H9 (cell line): ENCODE measurements at regions not wholly inside any gene's neighbourhood (a gene's known extent, or its start where the extent isn't known, plus 50 kb on each side); places are given as distances from the start of the nearest gene placed in this dataset.

ENCODE experiments used
- DNase-seq: peaks from one replicate; pipeline ENCODE4 v3.0.0-alpha.2; 2017
- H2AFZ ChIP-seq: one replicate; pipeline ENCODE4 v1.6.1; 2013; ENCODE audit warnings: mild to moderate bottlenecking, low read length, control low read depth, moderate library complexity
- H2AK5ac ChIP-seq: 2 replicates; pipeline ENCODE4 v1.6.1; 2013; ENCODE audit warnings: low read length, control low read depth, mixed read lengths; ENCODE audit not compliant: insufficient read length
- H2BK120ac ChIP-seq: one replicate; pipeline ENCODE4 v1.6.1; 2013; ENCODE audit warnings: low read depth, mild to moderate bottlenecking, low read length, control low read depth, inconsistent platforms; ENCODE audit not compliant: poor library complexity, severe bottlenecking
- H2BK12ac ChIP-seq: 2 replicates; pipeline ENCODE4 v1.6.1; 2013; ENCODE audit warnings: low read length, control low read depth, mixed read lengths, low read depth; ENCODE audit not compliant: insufficient read length
- H2BK15ac ChIP-seq: 2 replicates; pipeline ENCODE4 v1.6.1; 2013; ENCODE audit warnings: low read depth, low read length, control low read depth
- H2BK20ac ChIP-seq: one replicate; pipeline ENCODE4 v1.6.1; 2013; ENCODE audit warnings: low read depth, mild to moderate bottlenecking, low read length, control low read depth, inconsistent platforms; ENCODE audit not compliant: poor library complexity, severe bottlenecking
- H2BK5ac ChIP-seq: 2 replicates; pipeline ENCODE4 v1.6.1; 2013; ENCODE audit warnings: low read length, control low read depth, mixed read lengths; ENCODE audit not compliant: insufficient read length
- H3K14ac ChIP-seq: 2 replicates; pipeline ENCODE4 v1.6.1; 2013; ENCODE audit warnings: low read length, control low read depth; ENCODE audit not compliant: insufficient read depth
- H3K18ac ChIP-seq: 2 replicates; pipeline ENCODE4 v1.6.1; 2013; ENCODE audit warnings: low read depth, mild to moderate bottlenecking, mixed read lengths, low read length, control low read depth; ENCODE audit not compliant: insufficient read length
- H3K23ac ChIP-seq: 2 replicates; pipeline ENCODE4 v1.6.1; 2013; ENCODE audit warnings: low read length, control low read depth, mixed read lengths, low read depth; ENCODE audit not compliant: insufficient read length
- H3K23me2 ChIP-seq: 2 replicates; pipeline ENCODE4 v1.6.1; 2013; ENCODE audit warnings: low read depth, mild to moderate bottlenecking, mixed read lengths, low read length, control low read depth; ENCODE audit not compliant: insufficient read length, poor library complexity, severe bottlenecking
- H3K27ac ChIP-seq: 2 replicates; pipeline ENCODE4 v1.5.1; 2013; ENCODE audit warnings: low read length, control low read depth, mixed read lengths, low read depth; ENCODE audit not compliant: insufficient read length
- H3K27me3 ChIP-seq: 2 replicates; pipeline ENCODE4 v1.6.1; 2013; ENCODE audit warnings: low read length, control low read depth, inconsistent platforms; ENCODE audit not compliant: insufficient read depth
- H3K4ac ChIP-seq: 2 replicates; pipeline ENCODE4 v1.6.1; 2013; ENCODE audit warnings: low read depth, mild to moderate bottlenecking, control low read depth, inconsistent platforms, low read length, moderate library complexity
- H3K4me1 ChIP-seq: 2 replicates; pipeline ENCODE4 v1.6.1; 2013; ENCODE audit warnings: low read length, control low read depth, inconsistent platforms; ENCODE audit not compliant: insufficient read depth
- H3K4me2 ChIP-seq: 2 replicates; pipeline ENCODE4 v1.6.1; 2013; ENCODE audit warnings: low read length, control low read depth, mixed read lengths; ENCODE audit not compliant: insufficient read length, insufficient read depth
- H3K56ac ChIP-seq: 2 replicates; pipeline ENCODE4 v1.6.1; 2013; ENCODE audit warnings: low read depth, mild to moderate bottlenecking, mixed read lengths, low read length, control low read depth; ENCODE audit not compliant: insufficient read length
- H3K79me1 ChIP-seq: 2 replicates; pipeline ENCODE4 v1.6.1; 2013; ENCODE audit warnings: low read depth, mild to moderate bottlenecking, moderate library complexity, low read length, control low read depth, inconsistent platforms; ENCODE audit not compliant: insufficient read depth, poor library complexity, severe bottlenecking
- H3K79me2 ChIP-seq: 2 replicates; pipeline ENCODE4 v1.6.1; 2013; ENCODE audit warnings: low read length, control low read depth, inconsistent platforms; ENCODE audit not compliant: insufficient read depth
- H3K9ac ChIP-seq: 2 replicates; pipeline ENCODE4 v1.6.1; 2013; ENCODE audit warnings: low read length, control low read depth, mixed read lengths; ENCODE audit not compliant: insufficient read length; ENCODE audit errors: extremely low read depth
- H3K9me3 ChIP-seq: one replicate; pipeline ENCODE4 v1.6.1; 2013; ENCODE audit warnings: low read depth, low read length, inconsistent platforms; ENCODE audit not compliant: control insufficient read depth
- H3T11ph ChIP-seq: one replicate; pipeline ENCODE4 v1.6.1; 2013; ENCODE audit warnings: mild to moderate bottlenecking, low read length, control low read depth, inconsistent platforms
- H4K20me1 ChIP-seq: one replicate; pipeline ENCODE4 v1.6.1; 2013; ENCODE audit not compliant: control insufficient read depth, insufficient read length, insufficient read depth
- H4K5ac ChIP-seq: 2 replicates; pipeline ENCODE4 v1.6.1; 2013; ENCODE audit warnings: low read depth, mild to moderate bottlenecking, mixed read lengths, low read length, control low read depth; ENCODE audit not compliant: insufficient read length
- H4K8ac ChIP-seq: replicated peaks from 2 replicates; pipeline ENCODE4 v1.6.1; 2013; ENCODE audit warnings: low read length, control low read depth, mixed read lengths, low read depth; ENCODE audit not compliant: insufficient read length
- H4K91ac ChIP-seq: 2 replicates; pipeline ENCODE4 v1.6.1; 2013; ENCODE audit warnings: low read depth, mild to moderate bottlenecking, moderate library complexity, mixed read lengths, low read length, control low read depth; ENCODE audit not compliant: insufficient read length
- H3K27ac Mint-ChIP-seq, 3 experiments: 2 replicates in 2 of 3; 3 replicates in 1 of 3; pipeline ENCODE4 v1.8.0; 2020 to 2021; ENCODE audit warnings: mixed read lengths in 3 of 3, mild to moderate bottlenecking in 1 of 3, moderate library complexity in 1 of 3
- H3K27me3 Mint-ChIP-seq: 2 replicates; pipeline ENCODE4 v1.8.0; 2021; ENCODE audit warnings: low read depth, mild to moderate bottlenecking, moderate library complexity, mixed read lengths
- H3K36me3 Mint-ChIP-seq, 3 experiments: 2 replicates in 2 of 3; 3 replicates in 1 of 3; pipeline ENCODE4 v1.8.0; 2020 to 2021; ENCODE audit warnings: low read depth in 3 of 3, mixed read lengths in 3 of 3; ENCODE audit not compliant: insufficient read depth in 1 of 3
- H3K4me1 Mint-ChIP-seq, 2 experiments: 2 replicates each; pipeline ENCODE4 v1.8.0; 2020; ENCODE audit warnings: mixed read lengths in 2 of 2
- H3K4me3 Mint-ChIP-seq, 2 experiments: 2 replicates in 1 of 2; 3 replicates in 1 of 2; pipeline ENCODE4 v1.8.0; 2020 to 2021; ENCODE audit warnings: mild to moderate bottlenecking in 2 of 2, mixed read lengths in 2 of 2, moderate library complexity in 1 of 2
- H3K9me3 Mint-ChIP-seq, 2 experiments: 2 replicates in 1 of 2; 3 replicates in 1 of 2; pipeline ENCODE4 v1.8.0; 2020; ENCODE audit warnings: mild to moderate bottlenecking in 2 of 2, mixed read lengths in 2 of 2, moderate library complexity in 1 of 2
- WGBS: extraction: QIAGEN DNeasy Blood & Tissue Kit; methylation state at CpG from one replicate; pipeline ENCODE4 v1.1.7; 2013; ENCODE audit warnings: missing lambda C conversion rate, low lambda C conversion rate, mixed read lengths; ENCODE audit not compliant: insufficient read length; ENCODE audit errors: extremely low coverage; 5-methylcytosine and 5-hydroxymethylcytosine counted together
- TF ChIP-seq, protein P1 (sequence below): fragments of 200-600 bp; sonication (generic); conservative IDR thresholded peaks from 3 replicates; pipeline ENCODE4 v1.8.0; 2021; ENCODE audit warnings: antibody characterized with exemption, mild to moderate bottlenecking

DNA sequence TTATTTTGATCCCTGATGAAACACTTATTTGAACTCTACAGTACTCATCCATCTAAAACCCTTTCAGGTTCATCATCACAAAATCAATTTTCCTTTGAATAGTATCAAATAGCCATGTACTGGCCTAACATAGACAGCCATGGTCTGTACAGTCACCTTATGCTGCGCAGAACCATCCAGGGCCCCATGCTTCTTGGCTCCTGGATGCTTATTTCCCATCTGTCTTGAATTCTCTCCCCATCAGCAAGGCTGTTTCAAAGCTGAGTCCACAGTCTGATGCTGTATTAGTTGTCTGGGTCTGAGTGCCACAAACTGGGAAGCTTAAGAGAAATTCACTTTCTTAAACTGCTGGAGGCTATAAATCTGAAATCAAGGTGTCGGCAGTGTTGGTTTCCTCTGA, 290.2 kb downstream of the OSR1 start:
- H3K9ac ChIP-seq: no peak overlapping the region
- H3T11ph ChIP-seq: no peak overlapping the region
- no peak for DNase-seq
- no peak overlapping the region for H2BK12ac ChIP-seq
- no peak overlapping the region for H4K8ac ChIP-seq
- TF ChIP-seq, protein P1, sequence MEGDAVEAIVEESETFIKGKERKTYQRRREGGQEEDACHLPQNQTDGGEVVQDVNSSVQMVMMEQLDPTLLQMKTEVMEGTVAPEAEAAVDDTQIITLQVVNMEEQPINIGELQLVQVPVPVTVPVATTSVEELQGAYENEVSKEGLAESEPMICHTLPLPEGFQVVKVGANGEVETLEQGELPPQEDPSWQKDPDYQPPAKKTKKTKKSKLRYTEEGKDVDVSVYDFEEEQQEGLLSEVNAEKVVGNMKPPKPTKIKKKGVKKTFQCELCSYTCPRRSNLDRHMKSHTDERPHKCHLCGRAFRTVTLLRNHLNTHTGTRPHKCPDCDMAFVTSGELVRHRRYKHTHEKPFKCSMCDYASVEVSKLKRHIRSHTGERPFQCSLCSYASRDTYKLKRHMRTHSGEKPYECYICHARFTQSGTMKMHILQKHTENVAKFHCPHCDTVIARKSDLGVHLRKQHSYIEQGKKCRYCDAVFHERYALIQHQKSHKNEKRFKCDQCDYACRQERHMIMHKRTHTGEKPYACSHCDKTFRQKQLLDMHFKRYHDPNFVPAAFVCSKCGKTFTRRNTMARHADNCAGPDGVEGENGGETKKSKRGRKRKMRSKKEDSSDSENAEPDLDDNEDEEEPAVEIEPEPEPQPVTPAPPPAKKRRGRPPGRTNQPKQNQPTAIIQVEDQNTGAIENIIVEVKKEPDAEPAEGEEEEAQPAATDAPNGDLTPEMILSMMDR: no peak
- H2AK5ac ChIP-seq: no peak overlapping the region
- no peak overlapping the region for H3K18ac ChIP-seq
- H3K4me1 Mint-ChIP-seq: peaks cover 20 to 33% of the 10 kb centered on the region in 2 experiments
- no peaks in the 10 kb centered on the region for H3K79me2 ChIP-seq
- no peak overlapping the region for H2BK20ac ChIP-seq
- H3K27ac Mint-ChIP-seq: no peak overlapping the region
- no peak overlapping the region for H3K4me2 ChIP-seq
- H3K36me3 Mint-ChIP-seq: no peaks in the 10 kb centered on the region
- no peak overlapping the region for H3K56ac ChIP-seq
- no peaks in the 10 kb centered on the region for H3K79me1 ChIP-seq
- peaks cover 6% of the 10 kb centered on the region; the same call in 1 of the 2 replicates for H3K4me1 ChIP-seq
- H4K91ac ChIP-seq: no peak overlapping the region
- H3K9me3 Mint-ChIP-seq: no peaks in the 10 kb centered on the region
- H4K5ac ChIP-seq: no peak overlapping the region
- no peak overlapping the region for H3K4me3 Mint-ChIP-seq
- H3K27me3 ChIP-seq: no peaks in the 10 kb centered on the region
- H3K23ac ChIP-seq: no peak overlapping the region
- no peak overlapping the region for H2AFZ ChIP-seq
- H3K27me3 Mint-ChIP-seq: no peaks in the 10 kb centered on the region; the same call in 1 of the 2 replicates
- no peak overlapping the region for H2BK5ac ChIP-seq
- H2BK15ac ChIP-seq: no peak overlapping the region
- no peak overlapping the region for H2BK120ac ChIP-seq
- no peaks in the 10 kb centered on the region for H3K23me2 ChIP-seq
- no CpG with 5 or more reads among the region's 2 CpGs for WGBS
- H3K9me3 ChIP-seq: no peaks in the 10 kb centered on the region
- no peak overlapping the region for H3K14ac ChIP-seq
- no peak overlapping the region for H3K4ac ChIP-seq
- no peak overlapping the region for H3K27ac ChIP-seq
- no peaks in the 10 kb centered on the region for H4K20me1 ChIP-seq
